ENCODE measurements at regions not wholly inside any gene's neighbourhood (a gene's known extent, or its start where the extent isn't known, plus 50 kb on each side); places are given as distances from the start of the nearest gene placed in this dataset.

- TF ChIP-seq CTCF (IDR thresholded peaks at IDR 0.05) (no peak), POLR2AphosphoS5 (IDR thresholded peaks at IDR 0.05) (no peak), POLR2A (IDR thresholded peaks at IDR 0.05; ENCODE audit: low read depth) (no peak)
These were observed 50.6 kb upstream of the GAS1 start for GRCh38 chr9:86997951-86998350.

Data from esophagus muscularis mucosa (tissue), 3 donors.